ENCODE measurements at regions not wholly inside any gene's neighbourhood (a gene's known extent, or its start where the extent isn't known, plus 50 kb on each side); places are given as distances from the start of the nearest gene placed in this dataset.

GRCh38 chr3:70743754-70744153 lies 431.3 kb upstream of the MDFIC2 start:
- Histone ChIP-seq H3K9ac (no peak overlapping the region), H3K9me2 (no peaks in the 10 kb centered on the region), H3K9me3 (no peaks in the 10 kb centered on the region), H3K4me1 (ENCODE audit: control insufficient read depth in 1 of 2, insufficient read depth in 2 of 2, low read depth in 1 of 2, low read length in 1 of 2) (no peaks in the 10 kb centered on the region), H3K79me2 (ENCODE audit: insufficient read depth) (no peaks in the 10 kb centered on the region), H2AFZ (ENCODE audit: low read depth) (no peak overlapping the region), H3K27ac (ENCODE audit: low read depth in 2 of 2, low read length in 1 of 2) (no peak overlapping the region), H3K36me3 (replicated peaks in 1 of 2; ENCODE audit: control insufficient read depth in 1 of 2, insufficient read depth in 2 of 2, low read length in 1 of 2) (no peaks in the 10 kb centered on the region), H4K20me1 (ENCODE audit: insufficient read depth) (no peaks in the 10 kb centered on the region), H3F3A (replicated peaks; ENCODE audit: insufficient read depth) (no peaks in the 10 kb centered on the region), H3K4me3 (ENCODE audit: low read depth in 2 of 2, low read length in 1 of 2) (no peak overlapping the region), H3K4me2 (no peak overlapping the region), H3K27me3 (ENCODE audit: insufficient read depth) (no peaks in the 10 kb centered on the region)
- DNase-seq: no peak
- ChIA-PET POLR2A (no interaction called here), CTCF (interaction anchor here (0.6 to 1.0 kb wide), 2 partner anchors 10 to 679 kb away, joined by 3 read pairs; no protein-coding TSS in a partner anchor)
- WGBS (ENCODE audit: low lambda C conversion rate): 85% methylated on average over 2 of the region's 2 CpGs
- TF ChIP-seq RAD21 (IDR thresholded peaks at IDR 0.05; ENCODE audit: low read length): no peak
- no peak for TF ChIP-seq PBX3 (IDR thresholded peaks at IDR 0.05)
- no peak for TF ChIP-seq FOSL2 (IDR thresholded peaks at IDR 0.05; ENCODE audit: borderline replicate concordance, low read depth)
- no peak for TF ChIP-seq TCF12 (IDR thresholded peaks at IDR 0.05)
- TF ChIP-seq RCOR1 (IDR thresholded peaks at IDR 0.05; ENCODE audit: low read length): no peak
- TF ChIP-seq TEAD4 (IDR thresholded peaks at IDR 0.05; ENCODE audit: borderline replicate concordance, insufficient read depth): no peak

- POLR2A ChIA-PET: no interaction called here
- H3K27ac ChIP-seq (ENCODE audit: low read depth in 2 of 2, low read length in 1 of 2): no peak overlapping the region
- H3K4me2 ChIP-seq: no peak overlapping the region
- no peak overlapping the region for H3K9ac ChIP-seq
- H3K27me3 ChIP-seq (ENCODE audit: insufficient read depth): no peaks in the 10 kb centered on the region
- H3K9me3 ChIP-seq: no peaks in the 10 kb centered on the region
- 70% methylated on average over 5 of the region's 5 CpGs for WGBS (ENCODE audit: low lambda C conversion rate)
- no peaks in the 10 kb centered on the region for H3K9me2 ChIP-seq
- H2AFZ ChIP-seq (ENCODE audit: low read depth): no peak overlapping the region
- no peaks in the 10 kb centered on the region for H4K20me1 ChIP-seq (ENCODE audit: insufficient read depth)
- H3K4me1 ChIP-seq (ENCODE audit: control insufficient read depth in 1 of 2, insufficient read depth in 2 of 2, low read depth in 1 of 2, low read length in 1 of 2): no peaks in the 10 kb centered on the region
- H3K36me3 ChIP-seq (replicated peaks in 1 of 2; ENCODE audit: control insufficient read depth in 1 of 2, insufficient read depth in 2 of 2, low read length in 1 of 2): no peaks in the 10 kb centered on the region
- TF ChIP-seq SIN3A (IDR thresholded peaks at IDR 0.05; ENCODE audit: borderline replicate concordance, low read depth, low read length): no peak
- no peak for TF ChIP-seq NFIC (IDR thresholded peaks at IDR 0.05; ENCODE audit: borderline replicate concordance)
- TF ChIP-seq PBX3 (IDR thresholded peaks at IDR 0.05): no peak
- no peak for TF ChIP-seq RAD21 (IDR thresholded peaks at IDR 0.05; ENCODE audit: low read length)
- no peak for TF ChIP-seq FOSL2 (IDR thresholded peaks at IDR 0.05; ENCODE audit: borderline replicate concordance, low read depth)
- TF ChIP-seq TEAD4 (IDR thresholded peaks at IDR 0.05; ENCODE audit: borderline replicate concordance, insufficient read depth): no peak
- TF ChIP-seq RCOR1 (IDR thresholded peaks at IDR 0.05; ENCODE audit: low read length): no peak
- no peak for TF ChIP-seq SMC3 (IDR thresholded peaks at IDR 0.05; ENCODE audit: low read depth, low read length)
- TF ChIP-seq EP300 (IDR thresholded peaks at IDR 0.05; ENCODE audit: borderline replicate concordance in 1 of 2, low read depth in 1 of 2, low read length in 1 of 2): no peak
- no peak for TF ChIP-seq TCF12 (IDR thresholded peaks at IDR 0.05)
- no peak for TF ChIP-seq USF1 (IDR thresholded peaks at IDR 0.05; ENCODE audit: borderline replicate concordance, low read depth)
- TF ChIP-seq USF2 (IDR thresholded peaks at IDR 0.05; ENCODE audit: borderline replicate concordance, low read depth, low read length): no peak
- no peak for TF ChIP-seq GABPA (IDR thresholded peaks at IDR 0.05; ENCODE audit: low read depth)
- TF ChIP-seq CHD2 (IDR thresholded peaks at IDR 0.05; ENCODE audit: low read length, partially characterized antibody): no peak
- TF ChIP-seq CTCF (IDR thresholded peaks at IDR 0.05): no peak
- TF ChIP-seq MAX (IDR thresholded peaks at IDR 0.05; ENCODE audit: low read depth): no peak
- TF ChIP-seq REST (IDR thresholded peaks at IDR 0.05; ENCODE audit: low read depth, low read length): no peak
- H3K79me2 ChIP-seq (ENCODE audit: insufficient read depth): no peaks in the 10 kb centered on the region
- H3F3A ChIP-seq (replicated peaks; ENCODE audit: insufficient read depth): no peaks in the 10 kb centered on the region
- CTCF ChIA-PET: no interaction called here
- no peak for DNase-seq
- H3K4me3 ChIP-seq (ENCODE audit: low read depth in 2 of 2, low read length in 1 of 2): no peak overlapping the region
Observed at GRCh38 chr3:70742081-70742480, 429.6 kb upstream of the MDFIC2 start.
